ENCODE measurements at regions not wholly inside any gene's neighbourhood (a gene's known extent, or its start where the extent isn't known, plus 50 kb on each side); places are given as distances from the start of the nearest gene placed in this dataset.

DNA sequence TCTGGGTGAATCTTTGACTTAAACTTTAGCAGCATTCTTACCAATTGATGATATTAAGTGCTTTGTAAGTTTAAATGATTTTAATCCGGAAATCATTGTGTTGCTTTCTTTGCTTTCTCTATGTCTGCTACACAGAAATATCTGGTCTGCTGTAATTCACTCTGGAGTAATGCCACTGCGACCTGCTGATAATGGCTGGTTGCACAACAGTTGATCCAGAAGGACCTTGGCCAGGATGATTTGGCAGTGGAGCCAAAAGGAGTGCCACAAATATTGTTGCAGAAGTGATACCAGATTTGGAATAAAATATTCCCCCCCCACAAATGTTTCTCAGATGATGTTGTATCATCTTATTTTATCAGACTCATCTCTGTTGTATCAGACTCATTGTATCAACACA, 2063.9 kb downstream of the MRPL39 start:
- Histone ChIP-seq H3K4me3 (ENCODE audit: low read length in 2 of 2) (no peak overlapping the region), H3K27ac (ENCODE audit: low read depth in 2 of 2, low read length in 2 of 2) (no peak overlapping the region), H3K27me3 (ENCODE audit: control insufficient read depth in 2 of 2, insufficient read depth in 2 of 2, low read length in 2 of 2) (no peaks in the 10 kb centered on the region), H3K36me3 (ENCODE audit: control insufficient read depth in 2 of 2, insufficient read depth in 2 of 2, low read length in 2 of 2) (no peaks in the 10 kb centered on the region), H3K9ac (ENCODE audit: low read depth in 1 of 2, low read length in 2 of 2) (no peak overlapping the region), H3K4me1 (ENCODE audit: control insufficient read depth in 2 of 2, insufficient read depth in 2 of 2, low read length in 2 of 2) (no peaks in the 10 kb centered on the region), H3K9me3 (ENCODE audit: control insufficient read depth in 2 of 2, low read length in 2 of 2) (no peaks in the 10 kb centered on the region)

DNA sequence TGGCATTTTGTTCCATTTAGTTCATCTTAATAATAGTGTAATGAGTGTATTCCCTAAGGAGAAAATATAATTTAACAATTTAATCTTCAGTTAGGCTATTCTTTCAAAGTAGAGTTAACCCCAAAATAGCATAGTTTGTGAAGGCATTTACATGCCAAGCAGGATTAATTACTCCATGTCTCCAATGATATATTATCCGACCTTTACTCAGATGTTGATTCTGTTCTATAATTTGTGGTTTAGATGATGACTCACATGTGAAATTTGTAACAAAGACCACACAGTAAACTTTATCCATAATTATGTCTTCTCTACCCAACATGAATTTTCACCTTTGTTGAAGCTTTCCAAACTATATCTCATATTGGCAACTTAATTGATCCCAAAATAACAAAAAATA, 2065.2 kb downstream of the MRPL39 start:
- Histone ChIP-seq H3K27me3 (ENCODE audit: control insufficient read depth in 2 of 2, insufficient read depth in 2 of 2, low read length in 2 of 2) (no peaks in the 10 kb centered on the region), H3K4me3 (ENCODE audit: low read length in 2 of 2) (no peak overlapping the region), H3K27ac (ENCODE audit: low read depth in 2 of 2, low read length in 2 of 2) (no peak overlapping the region), H3K9me3 (ENCODE audit: control insufficient read depth in 2 of 2, low read length in 2 of 2) (no peaks in the 10 kb centered on the region), H3K4me1 (ENCODE audit: control insufficient read depth in 2 of 2, insufficient read depth in 2 of 2, low read length in 2 of 2) (no peaks in the 10 kb centered on the region), H3K36me3 (ENCODE audit: control insufficient read depth in 2 of 2, insufficient read depth in 2 of 2, low read length in 2 of 2) (no peaks in the 10 kb centered on the region), H3K9ac (ENCODE audit: low read depth in 1 of 2, low read length in 2 of 2) (no peak overlapping the region)

DNA sequence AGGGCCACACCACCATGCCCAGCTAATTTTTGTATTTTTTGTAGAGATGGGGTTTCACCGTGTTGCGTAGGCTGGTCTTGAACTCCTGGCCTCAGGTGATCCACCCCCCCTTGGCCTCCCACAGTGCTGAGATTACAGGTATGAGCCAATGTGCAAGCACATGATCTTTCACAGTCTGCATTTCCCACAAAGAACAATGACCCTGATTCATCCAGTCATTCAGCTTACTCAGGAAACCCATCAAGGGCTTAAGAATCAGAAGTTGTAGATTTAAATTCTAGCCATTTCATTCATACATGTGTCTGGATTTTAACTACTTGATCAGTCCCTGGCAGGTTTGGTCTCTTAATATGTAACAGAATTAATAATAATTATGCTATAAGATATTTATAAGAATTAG, 2065.7 kb downstream of the MRPL39 start:
- no peaks in the 10 kb centered on the region for H3K4me1 ChIP-seq (ENCODE audit: control insufficient read depth in 2 of 2, insufficient read depth in 2 of 2, low read length in 2 of 2)
- no peaks in the 10 kb centered on the region for H3K27me3 ChIP-seq (ENCODE audit: control insufficient read depth in 2 of 2, insufficient read depth in 2 of 2, low read length in 2 of 2)
- no peak overlapping the region for H3K4me3 ChIP-seq (ENCODE audit: low read length in 2 of 2)
- H3K27ac ChIP-seq (ENCODE audit: low read depth in 2 of 2, low read length in 2 of 2), result no peak overlapping the region
- H3K9me3 ChIP-seq (ENCODE audit: control insufficient read depth in 2 of 2, low read length in 2 of 2), result no peaks in the 10 kb centered on the region
- H3K36me3 ChIP-seq (ENCODE audit: control insufficient read depth in 2 of 2, insufficient read depth in 2 of 2, low read length in 2 of 2), result no peaks in the 10 kb centered on the region
- no peak overlapping the region for H3K9ac ChIP-seq (ENCODE audit: low read depth in 1 of 2, low read length in 2 of 2)

DNA sequence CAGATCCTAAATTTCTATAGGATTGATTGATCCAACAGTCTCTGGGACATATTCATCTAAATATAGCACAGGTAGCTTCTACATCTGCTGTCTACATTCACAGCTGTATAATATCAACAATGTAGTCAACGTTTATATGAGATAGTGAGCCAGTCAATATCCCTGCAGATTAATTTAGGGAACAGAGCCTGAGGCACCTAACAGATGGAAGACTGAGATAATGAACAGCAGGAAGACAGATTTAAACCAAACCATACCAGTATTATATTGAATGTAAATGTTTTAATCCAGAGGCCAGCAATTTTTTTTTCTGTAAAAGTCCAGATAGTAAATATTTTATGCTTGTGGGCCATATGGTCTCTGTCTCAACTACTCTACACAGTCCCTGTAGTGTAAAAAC, 2072.4 kb downstream of the MRPL39 start:
- no peaks in the 10 kb centered on the region for H3K4me1 ChIP-seq (ENCODE audit: control insufficient read depth in 2 of 2, insufficient read depth in 2 of 2, low read length in 2 of 2)
- H3K9ac ChIP-seq (ENCODE audit: low read depth in 1 of 2, low read length in 2 of 2), result no peak overlapping the region
- H3K27ac ChIP-seq (ENCODE audit: low read depth in 2 of 2, low read length in 2 of 2), result no peak overlapping the region
- no peak overlapping the region for H3K4me3 ChIP-seq (ENCODE audit: low read length in 2 of 2)
- H3K27me3 ChIP-seq (ENCODE audit: control insufficient read depth in 2 of 2, insufficient read depth in 2 of 2, low read length in 2 of 2), result no peaks in the 10 kb centered on the region
- peaks cover 0 to 3% of the 10 kb centered on the region in 2 donors for H3K9me3 ChIP-seq (ENCODE audit: control insufficient read depth in 2 of 2, low read length in 2 of 2)
- H3K36me3 ChIP-seq (ENCODE audit: control insufficient read depth in 2 of 2, insufficient read depth in 2 of 2, low read length in 2 of 2), result no peaks in the 10 kb centered on the region

DNA sequence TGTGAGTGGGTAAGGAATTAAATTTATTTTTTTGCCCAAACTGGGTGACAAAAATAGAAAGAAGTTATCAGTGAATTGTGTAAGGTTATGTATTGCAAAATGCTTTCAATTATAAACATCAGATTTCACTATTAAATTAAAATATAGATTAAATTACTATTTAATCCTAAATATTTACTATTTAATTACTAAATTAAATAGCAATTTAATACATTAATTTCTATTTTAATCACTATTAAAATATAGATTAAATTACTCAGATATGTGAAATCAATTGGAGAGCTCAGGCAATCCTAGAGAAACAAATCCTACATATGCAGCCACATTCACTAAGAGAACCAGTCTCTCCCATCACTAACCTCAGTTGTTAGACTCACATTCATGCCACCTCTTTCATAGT, 2075.8 kb downstream of the MRPL39 start:
- H3K4me3 ChIP-seq (ENCODE audit: low read length in 2 of 2), result no peak overlapping the region

DNA sequence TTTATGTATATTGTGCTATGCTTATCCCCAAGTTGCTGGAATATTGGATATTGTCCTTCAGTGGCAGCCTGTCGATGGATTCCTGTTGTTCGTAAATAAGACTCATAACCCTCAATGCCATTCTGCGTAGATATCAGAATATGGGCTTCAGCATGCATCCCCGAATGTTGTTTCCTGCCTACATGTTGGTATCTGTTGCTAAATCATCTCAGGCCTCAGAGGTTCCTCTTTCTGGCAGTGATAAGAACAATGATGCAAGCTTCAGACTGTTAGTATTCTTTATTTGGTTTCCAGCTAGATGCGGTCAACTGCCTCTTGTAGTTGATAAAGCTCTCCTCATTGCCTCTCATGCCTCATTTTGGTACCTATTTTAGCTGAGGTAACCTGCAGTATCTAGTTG, 2082.6 kb downstream of the MRPL39 start:
- H3K27ac ChIP-seq (ENCODE audit: low read depth in 2 of 2, low read length in 2 of 2), result no peak overlapping the region
- no peak overlapping the region for H3K4me3 ChIP-seq (ENCODE audit: low read length in 2 of 2)

More for the DNA sequence above, 2075.8 kb downstream of the MRPL39 start:
- Histone ChIP-seq H3K9me3 (ENCODE audit: control insufficient read depth in 2 of 2, low read length in 2 of 2) (peaks cover 0 to 2% of the 10 kb centered on the region in 2 donors), H3K27ac (ENCODE audit: low read depth in 2 of 2, low read length in 2 of 2) (no peak overlapping the region), H3K4me1 (ENCODE audit: control insufficient read depth in 2 of 2, insufficient read depth in 2 of 2, low read length in 2 of 2) (no peaks in the 10 kb centered on the region), H3K9ac (ENCODE audit: low read depth in 1 of 2, low read length in 2 of 2) (no peak overlapping the region), H3K27me3 (ENCODE audit: control insufficient read depth in 2 of 2, insufficient read depth in 2 of 2, low read length in 2 of 2) (no peaks in the 10 kb centered on the region), H3K36me3 (ENCODE audit: control insufficient read depth in 2 of 2, insufficient read depth in 2 of 2, low read length in 2 of 2) (no peaks in the 10 kb centered on the region)

DNA sequence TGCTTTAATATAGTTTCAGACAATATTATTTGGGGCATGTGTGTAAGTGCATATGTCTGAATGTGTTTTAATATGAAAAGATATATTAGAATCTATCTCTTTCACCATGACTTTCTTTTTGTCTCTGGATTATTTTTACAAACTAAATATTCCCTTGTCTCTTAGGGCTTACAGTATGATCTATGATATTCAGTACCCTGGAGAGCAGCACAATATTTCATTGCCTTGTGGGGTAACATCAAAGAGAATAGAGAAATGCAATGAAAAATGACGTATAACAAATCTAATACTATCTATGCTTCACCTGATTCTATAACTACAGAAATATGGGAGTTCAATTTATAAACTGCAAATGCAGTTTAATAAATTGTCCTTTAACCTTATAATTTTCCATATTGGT, 2084.5 kb downstream of the MRPL39 start:
- Histone ChIP-seq H3K9me3 (ENCODE audit: control insufficient read depth in 2 of 2, low read length in 2 of 2) (no peaks in the 10 kb centered on the region), H3K9ac (ENCODE audit: low read depth in 1 of 2, low read length in 2 of 2) (no peak overlapping the region), H3K27ac (ENCODE audit: low read depth in 2 of 2, low read length in 2 of 2) (no peak overlapping the region), H3K36me3 (ENCODE audit: control insufficient read depth in 2 of 2, insufficient read depth in 2 of 2, low read length in 2 of 2) (no peaks in the 10 kb centered on the region), H3K4me3 (ENCODE audit: low read length in 2 of 2) (no peak overlapping the region), H3K4me1 (ENCODE audit: control insufficient read depth in 2 of 2, insufficient read depth in 2 of 2, low read length in 2 of 2) (no peaks in the 10 kb centered on the region), H3K27me3 (ENCODE audit: control insufficient read depth in 2 of 2, insufficient read depth in 2 of 2, low read length in 2 of 2) (no peaks in the 10 kb centered on the region)

More for the DNA sequence above, 2082.6 kb downstream of the MRPL39 start:
- H3K9me3 ChIP-seq (ENCODE audit: control insufficient read depth in 2 of 2, low read length in 2 of 2), result no peaks in the 10 kb centered on the region
- H3K27me3 ChIP-seq (ENCODE audit: control insufficient read depth in 2 of 2, insufficient read depth in 2 of 2, low read length in 2 of 2), result no peaks in the 10 kb centered on the region
- no peaks in the 10 kb centered on the region for H3K4me1 ChIP-seq (ENCODE audit: control insufficient read depth in 2 of 2, insufficient read depth in 2 of 2, low read length in 2 of 2)
- H3K9ac ChIP-seq (ENCODE audit: low read depth in 1 of 2, low read length in 2 of 2), result no peak overlapping the region
- H3K36me3 ChIP-seq (ENCODE audit: control insufficient read depth in 2 of 2, insufficient read depth in 2 of 2, low read length in 2 of 2), result no peaks in the 10 kb centered on the region

DNA sequence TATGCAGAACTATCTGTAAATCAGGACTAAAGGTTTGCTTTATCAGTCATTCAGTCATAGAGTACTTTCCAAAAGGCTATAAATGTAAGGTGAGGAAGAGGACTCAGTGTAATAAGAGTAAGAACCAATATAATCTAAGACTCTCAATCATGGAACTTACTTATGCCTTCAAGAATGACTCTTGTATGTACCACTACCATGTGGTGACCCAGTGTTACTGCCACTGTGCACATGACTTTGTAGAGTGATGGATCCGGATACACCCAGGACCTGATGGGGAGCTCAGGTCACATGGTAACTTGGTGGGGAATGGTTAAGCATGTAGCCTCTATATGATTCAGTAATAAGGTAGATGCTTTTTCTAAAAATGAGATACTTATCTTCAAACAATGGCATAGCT, 2099.8 kb downstream of the MRPL39 start:
- no peak overlapping the region for H3K9ac ChIP-seq (ENCODE audit: low read depth in 1 of 2, low read length in 2 of 2)
- no peak overlapping the region for H3K27ac ChIP-seq (ENCODE audit: low read depth in 2 of 2, low read length in 2 of 2)
- no peaks in the 10 kb centered on the region for H3K9me3 ChIP-seq (ENCODE audit: control insufficient read depth in 2 of 2, low read length in 2 of 2)
- H3K27me3 ChIP-seq (ENCODE audit: control insufficient read depth in 2 of 2, insufficient read depth in 2 of 2, low read length in 2 of 2), result no peaks in the 10 kb centered on the region
- no peak overlapping the region for H3K4me3 ChIP-seq (ENCODE audit: low read length in 2 of 2)
- no peaks in the 10 kb centered on the region for H3K36me3 ChIP-seq (ENCODE audit: control insufficient read depth in 2 of 2, insufficient read depth in 2 of 2, low read length in 2 of 2)
- H3K4me1 ChIP-seq (ENCODE audit: control insufficient read depth in 2 of 2, insufficient read depth in 2 of 2, low read length in 2 of 2), result no peaks in the 10 kb centered on the region

DNA sequence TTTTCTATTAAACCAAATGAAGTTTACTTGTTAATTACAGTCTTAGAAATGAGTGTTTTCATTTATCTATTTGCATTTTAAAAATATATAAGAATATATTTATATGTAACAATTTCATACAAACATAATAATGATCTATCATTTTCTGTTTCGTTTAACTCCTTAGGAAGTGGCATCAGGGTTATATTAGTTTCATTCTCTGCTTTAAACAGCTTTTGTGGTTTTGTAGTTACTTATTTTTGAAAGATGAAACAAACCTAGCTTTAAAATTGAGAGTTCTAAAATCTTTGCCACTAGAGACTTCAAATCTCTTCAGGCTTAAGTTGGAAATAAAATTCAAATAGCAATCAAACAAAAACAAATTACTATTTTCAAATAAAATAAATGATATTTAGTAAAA, 2110.6 kb downstream of the MRPL39 start:
- Histone ChIP-seq H3K27ac (ENCODE audit: low read depth in 2 of 2, low read length in 2 of 2) (no peak overlapping the region), H3K9ac (ENCODE audit: low read depth in 1 of 2, low read length in 2 of 2) (no peak overlapping the region), H3K4me1 (ENCODE audit: control insufficient read depth in 2 of 2, insufficient read depth in 2 of 2, low read length in 2 of 2) (no peaks in the 10 kb centered on the region), H3K27me3 (ENCODE audit: control insufficient read depth in 2 of 2, insufficient read depth in 2 of 2, low read length in 2 of 2) (no peaks in the 10 kb centered on the region), H3K36me3 (ENCODE audit: control insufficient read depth in 2 of 2, insufficient read depth in 2 of 2, low read length in 2 of 2) (no peaks in the 10 kb centered on the region), H3K9me3 (ENCODE audit: control insufficient read depth in 2 of 2, low read length in 2 of 2) (peaks cover 0 to 2% of the 10 kb centered on the region in 2 donors), H3K4me3 (ENCODE audit: low read length in 2 of 2) (no peak overlapping the region)

DNA sequence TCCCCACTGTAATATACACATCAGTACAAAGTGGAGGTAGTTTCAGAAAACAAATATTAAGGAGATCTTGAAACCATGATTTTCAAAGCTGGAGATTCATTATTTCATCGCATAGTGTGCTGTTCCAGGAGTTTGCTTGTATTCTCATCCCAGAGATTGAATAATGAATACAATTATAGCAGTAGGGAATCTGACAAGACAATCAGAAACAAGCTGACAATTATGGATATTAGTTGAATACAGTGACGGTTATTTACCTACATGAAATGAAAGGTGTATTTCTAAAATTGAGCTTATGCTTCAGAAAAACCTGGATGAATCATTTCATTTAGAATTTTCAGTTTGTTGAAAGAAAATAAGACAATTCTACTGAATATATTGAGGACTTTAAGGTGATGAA, 2119.0 kb downstream of the MRPL39 start:
- H3K27ac ChIP-seq (ENCODE audit: low read depth in 2 of 2, low read length in 2 of 2), result no peak overlapping the region
- no peaks in the 10 kb centered on the region for H3K27me3 ChIP-seq (ENCODE audit: control insufficient read depth in 2 of 2, insufficient read depth in 2 of 2, low read length in 2 of 2)
- no peaks in the 10 kb centered on the region for H3K36me3 ChIP-seq (ENCODE audit: control insufficient read depth in 2 of 2, insufficient read depth in 2 of 2, low read length in 2 of 2)
- H3K9ac ChIP-seq (ENCODE audit: low read depth in 1 of 2, low read length in 2 of 2), result no peak overlapping the region
- H3K9me3 ChIP-seq (ENCODE audit: control insufficient read depth in 2 of 2, low read length in 2 of 2), result peaks cover 0 to 2% of the 10 kb centered on the region in 2 donors
- no peak overlapping the region for H3K4me3 ChIP-seq (ENCODE audit: low read length in 2 of 2)
- H3K4me1 ChIP-seq (ENCODE audit: control insufficient read depth in 2 of 2, insufficient read depth in 2 of 2, low read length in 2 of 2), result no peaks in the 10 kb centered on the region

DNA sequence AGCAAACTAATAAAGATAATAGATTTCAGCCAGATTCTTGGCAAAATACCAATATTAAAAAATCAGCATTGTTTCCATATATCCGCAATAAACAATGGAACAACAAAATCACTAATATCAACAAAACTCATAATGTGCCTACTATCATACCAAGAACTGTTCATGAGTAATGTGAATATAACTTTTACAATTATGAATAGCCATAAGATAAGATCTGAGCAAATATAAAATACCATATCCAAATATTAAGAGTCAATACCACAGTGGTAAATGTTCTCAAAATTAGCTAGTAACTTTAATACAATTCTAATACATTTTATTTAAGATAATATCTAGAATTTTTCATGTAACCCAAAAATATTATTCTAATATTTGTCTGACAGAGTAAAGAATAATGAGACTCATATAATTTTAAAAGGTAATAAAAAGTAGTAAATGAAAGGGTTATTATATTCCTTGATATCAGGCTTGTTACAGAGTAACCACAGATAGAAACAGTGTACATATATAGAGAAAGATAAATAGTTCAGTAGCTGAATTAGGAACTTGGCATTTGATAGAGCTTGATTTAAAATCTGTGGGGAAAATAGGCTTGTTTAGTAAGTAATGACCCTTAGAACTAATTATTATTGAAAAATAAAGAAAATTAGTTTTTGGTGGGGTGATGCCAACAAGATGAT, 2126.6 kb downstream of the MRPL39 start:
- no peak overlapping the region for H3K9ac ChIP-seq (ENCODE audit: low read depth in 1 of 2, low read length in 2 of 2)
- H3K36me3 ChIP-seq (ENCODE audit: control insufficient read depth in 2 of 2, insufficient read depth in 2 of 2, low read length in 2 of 2), result no peaks in the 10 kb centered on the region
- no peaks in the 10 kb centered on the region for H3K27me3 ChIP-seq (ENCODE audit: control insufficient read depth in 2 of 2, insufficient read depth in 2 of 2, low read length in 2 of 2)
- no peaks in the 10 kb centered on the region for H3K9me3 ChIP-seq (ENCODE audit: control insufficient read depth in 2 of 2, low read length in 2 of 2)
- H3K4me3 ChIP-seq (ENCODE audit: low read length in 2 of 2), result no peak overlapping the region
- H3K27ac ChIP-seq (ENCODE audit: low read depth in 2 of 2, low read length in 2 of 2), result no peak overlapping the region
- no peaks in the 10 kb centered on the region for H3K4me1 ChIP-seq (ENCODE audit: control insufficient read depth in 2 of 2, insufficient read depth in 2 of 2, low read length in 2 of 2)
